ENCODE measurements at regions not wholly inside any gene's neighbourhood (a gene's known extent, or its start where the extent isn't known, plus 50 kb on each side); places are given as distances from the start of the nearest gene placed in this dataset.

DNA sequence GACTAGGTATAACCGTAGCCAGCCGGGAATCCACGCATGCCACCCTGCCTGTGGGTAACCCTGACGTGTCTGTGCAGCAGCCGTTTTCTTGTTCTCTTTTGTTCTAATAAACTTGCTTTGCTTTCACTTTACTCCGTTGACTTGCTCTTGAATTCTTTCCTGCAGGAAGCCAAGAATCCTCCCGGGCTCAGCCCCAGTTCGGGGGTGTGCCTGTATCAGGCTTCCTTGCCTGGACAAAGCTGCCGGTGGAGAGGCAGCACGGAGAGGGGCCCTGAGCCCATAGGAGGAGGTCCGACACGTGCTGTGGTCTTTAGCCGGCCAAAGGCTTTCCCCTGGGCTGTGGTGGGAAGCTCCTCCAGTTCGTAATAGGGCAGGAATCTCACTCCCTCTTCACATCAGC lies 256.5 kb upstream of the PPP2R2D start:
- TF ChIP-seq EZH2 (IDR thresholded peaks at IDR 0.05; ENCODE audit: borderline replicate concordance): no peak
- TF ChIP-seq EZH2phosphoT487 (IDR thresholded peaks at IDR 0.05; ENCODE audit: low read depth, severe bottlenecking, unreplicated experiment): no peak
- TF ChIP-seq, protein P1, sequence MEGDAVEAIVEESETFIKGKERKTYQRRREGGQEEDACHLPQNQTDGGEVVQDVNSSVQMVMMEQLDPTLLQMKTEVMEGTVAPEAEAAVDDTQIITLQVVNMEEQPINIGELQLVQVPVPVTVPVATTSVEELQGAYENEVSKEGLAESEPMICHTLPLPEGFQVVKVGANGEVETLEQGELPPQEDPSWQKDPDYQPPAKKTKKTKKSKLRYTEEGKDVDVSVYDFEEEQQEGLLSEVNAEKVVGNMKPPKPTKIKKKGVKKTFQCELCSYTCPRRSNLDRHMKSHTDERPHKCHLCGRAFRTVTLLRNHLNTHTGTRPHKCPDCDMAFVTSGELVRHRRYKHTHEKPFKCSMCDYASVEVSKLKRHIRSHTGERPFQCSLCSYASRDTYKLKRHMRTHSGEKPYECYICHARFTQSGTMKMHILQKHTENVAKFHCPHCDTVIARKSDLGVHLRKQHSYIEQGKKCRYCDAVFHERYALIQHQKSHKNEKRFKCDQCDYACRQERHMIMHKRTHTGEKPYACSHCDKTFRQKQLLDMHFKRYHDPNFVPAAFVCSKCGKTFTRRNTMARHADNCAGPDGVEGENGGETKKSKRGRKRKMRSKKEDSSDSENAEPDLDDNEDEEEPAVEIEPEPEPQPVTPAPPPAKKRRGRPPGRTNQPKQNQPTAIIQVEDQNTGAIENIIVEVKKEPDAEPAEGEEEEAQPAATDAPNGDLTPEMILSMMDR (IDR thresholded peaks at IDR 0.05; ENCODE audit: poor library complexity): no peak
